ENCODE measurements at regions not wholly inside any gene's neighbourhood (a gene's known extent, or its start where the extent isn't known, plus 50 kb on each side); places are given as distances from the start of the nearest gene placed in this dataset.
A peak's percentile ranks its signal among the peaks of the same experiment; 100 is the strongest.

DNA sequence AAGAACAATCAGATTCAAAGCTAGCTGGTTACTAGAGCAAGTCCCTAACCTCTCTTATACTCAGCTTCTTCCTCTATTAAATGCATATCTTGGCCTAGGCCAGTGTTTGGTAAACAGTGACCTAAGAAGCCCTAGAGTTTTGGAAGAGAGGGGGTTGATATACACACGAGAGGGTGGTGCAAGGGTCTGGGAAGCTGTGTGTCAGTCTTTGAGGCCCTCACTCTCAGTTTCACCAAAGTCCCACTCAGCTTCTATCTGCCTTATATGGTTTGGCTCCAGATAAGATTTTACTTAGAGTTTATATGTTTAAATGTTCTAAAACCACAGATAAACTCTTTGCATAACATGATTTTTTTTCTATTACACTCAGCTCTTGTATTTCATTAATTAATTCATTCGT is 526.1 kb upstream of the BTBD3 start:
- BruUV-seq (replicated peaks), result no TSS peak
- Histone ChIP-seq H3K4me3 (no peak overlapping the region), H3K4me1 (ENCODE audit: control insufficient read depth, insufficient read depth, low read length) (no peaks in the 10 kb centered on the region), H3K27ac (ENCODE audit: control insufficient read depth, insufficient read depth) (no peak overlapping the region), H3K79me2 (ENCODE audit: control insufficient read depth, insufficient read depth, low read length) (no peaks in the 10 kb centered on the region), H3K9me3 (replicated peaks; ENCODE audit: control insufficient read depth, insufficient read depth, low read length) (no peaks in the 10 kb centered on the region), H2AFZ (ENCODE audit: control insufficient read depth, low read depth, low read length) (no peak overlapping the region), H3K27me3 (replicated peaks in 1 of 2; ENCODE audit: control insufficient read depth in 2 of 2, insufficient read depth in 2 of 2, low read length in 1 of 2) (no peaks in the 10 kb centered on the region), H3K4me2 (ENCODE audit: control insufficient read depth, insufficient read depth) (no peak overlapping the region), H3K36me3 (ENCODE audit: control insufficient read depth in 2 of 2, insufficient read depth in 2 of 2, low read length in 1 of 2) (no peaks in the 10 kb centered on the region), H3K9ac (ENCODE audit: control insufficient read depth, insufficient read depth, low read length) (no peak overlapping the region), H4K20me1 (ENCODE audit: control insufficient read depth, insufficient read depth) (no peaks in the 10 kb centered on the region)
- WGBS (ENCODE audit: insufficient coverage, insufficient replicate concordance, low lambda C conversion rate, missing lambda C conversion rate), result 0% methylated on average over 2 of the region's 2 CpGs
- ChIA-PET CTCF (interaction anchor here (0.9 to 1.6 kb wide), 4 partner anchors 9 to 74 kb away, joined by 3 to 5 read pairs (median 4); no protein-coding TSS in a partner anchor), RAD21 (ENCODE audit: unreplicated experiment) (interaction anchor here (1.1 to 2.1 kb wide), 2 partner anchors 9 to 124 kb away, joined by 4 to 5 read pairs; no protein-coding TSS in a partner anchor), POLR2A (interaction anchor here (1.5 to 2.0 kb wide), 3 partner anchors 11 to 17 kb away, joined by 3 to 7 read pairs (median 5); no protein-coding TSS in a partner anchor), SMC1A (ENCODE audit: uncharacterized antibody, unreplicated experiment) (interaction anchor here (0.8 to 2.4 kb wide), 9 partner anchors 8 to 92 kb away, joined by 3 to 15 read pairs (median 3); no protein-coding TSS in a partner anchor)
- FAIRE-seq, result no peak
- intact Hi-C loops (cut with micrococcal nuclease; ENCODE audit: unreplicated experiment), result no loop called here
- in situ Hi-C loops (cut with MboI), result no loop called here
- no peak for TF ChIP-seq SMARCA5 (IDR thresholded peaks at IDR 0.05)
- no peak for TF ChIP-seq GATAD2B (conservative IDR thresholded peaks at IDR 0.05; ENCODE audit: low read depth)
- TF ChIP-seq, protein P1, sequence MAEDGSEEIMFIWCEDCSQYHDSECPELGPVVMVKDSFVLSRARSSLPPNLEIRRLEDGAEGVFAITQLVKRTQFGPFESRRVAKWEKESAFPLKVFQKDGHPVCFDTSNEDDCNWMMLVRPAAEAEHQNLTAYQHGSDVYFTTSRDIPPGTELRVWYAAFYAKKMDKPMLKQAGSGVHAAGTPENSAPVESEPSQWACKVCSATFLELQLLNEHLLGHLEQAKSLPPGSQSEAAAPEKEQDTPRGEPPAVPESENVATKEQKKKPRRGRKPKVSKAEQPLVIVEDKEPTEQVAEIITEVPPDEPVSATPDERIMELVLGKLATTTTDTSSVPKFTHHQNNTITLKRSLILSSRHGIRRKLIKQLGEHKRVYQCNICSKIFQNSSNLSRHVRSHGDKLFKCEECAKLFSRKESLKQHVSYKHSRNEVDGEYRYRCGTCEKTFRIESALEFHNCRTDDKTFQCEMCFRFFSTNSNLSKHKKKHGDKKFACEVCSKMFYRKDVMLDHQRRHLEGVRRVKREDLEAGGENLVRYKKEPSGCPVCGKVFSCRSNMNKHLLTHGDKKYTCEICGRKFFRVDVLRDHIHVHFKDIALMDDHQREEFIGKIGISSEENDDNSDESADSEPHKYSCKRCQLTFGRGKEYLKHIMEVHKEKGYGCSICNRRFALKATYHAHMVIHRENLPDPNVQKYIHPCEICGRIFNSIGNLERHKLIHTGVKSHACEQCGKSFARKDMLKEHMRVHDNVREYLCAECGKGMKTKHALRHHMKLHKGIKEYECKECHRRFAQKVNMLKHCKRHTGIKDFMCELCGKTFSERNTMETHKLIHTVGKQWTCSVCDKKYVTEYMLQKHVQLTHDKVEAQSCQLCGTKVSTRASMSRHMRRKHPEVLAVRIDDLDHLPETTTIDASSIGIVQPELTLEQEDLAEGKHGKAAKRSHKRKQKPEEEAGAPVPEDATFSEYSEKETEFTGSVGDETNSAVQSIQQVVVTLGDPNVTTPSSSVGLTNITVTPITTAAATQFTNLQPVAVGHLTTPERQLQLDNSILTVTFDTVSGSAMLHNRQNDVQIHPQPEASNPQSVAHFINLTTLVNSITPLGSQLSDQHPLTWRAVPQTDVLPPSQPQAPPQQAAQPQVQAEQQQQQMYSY (CRISPR knock-in tag; IDR thresholded peaks at IDR 0.05), result no peak
- TF ChIP-seq, protein P2, sequence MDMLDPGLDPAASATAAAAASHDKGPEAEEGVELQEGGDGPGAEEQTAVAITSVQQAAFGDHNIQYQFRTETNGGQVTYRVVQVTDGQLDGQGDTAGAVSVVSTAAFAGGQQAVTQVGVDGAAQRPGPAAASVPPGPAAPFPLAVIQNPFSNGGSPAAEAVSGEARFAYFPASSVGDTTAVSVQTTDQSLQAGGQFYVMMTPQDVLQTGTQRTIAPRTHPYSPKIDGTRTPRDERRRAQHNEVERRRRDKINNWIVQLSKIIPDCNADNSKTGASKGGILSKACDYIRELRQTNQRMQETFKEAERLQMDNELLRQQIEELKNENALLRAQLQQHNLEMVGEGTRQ (IDR thresholded peaks at IDR 0.05; ENCODE audit: borderline replicate concordance, low read depth, low read length), result no peak
- DNase-seq (ENCODE audit: low read depth, low spot score), result no peak
- ATAC-seq, result peak; percentile 30; the same call in 2 of the 3 replicates

Measured in GM12878 (cell line).